GM12878 (cell line): ENCODE measurements at regions not wholly inside any gene's neighbourhood (a gene's known extent, or its start where the extent isn't known, plus 50 kb on each side); places are given as distances from the start of the nearest gene placed in this dataset.

ENCODE experiments used
- ATAC-seq: fragments of 200-7000 bp; cut with Tn5 transposase; 3 replicates; pipeline ENCODE4 v1.9.1; 2020; ENCODE audit warnings: mild to moderate bottlenecking, moderate library complexity
- BruUV-seq: library from RNA; stranded (reverse); fragments of 400-500 nt; replicated peaks from 2 replicates; lab custom pipeline; 2021; lab: Mats Ljungman, UMichigan
- CTCF ChIA-PET: fragments of 300-600 bp; sonication (Branson Sonifier 250); formaldehyde crosslinking; extraction: SDS; loops from one replicate; lab custom pipeline; 2021; ENCODE audit warnings: inconsistent platforms; lab: Yijun Ruan, JAX
- POLR2A ChIA-PET: fragments of 350-600 bp; formaldehyde crosslinking; extraction: SDS; loops from one replicate; lab custom pipeline; 2021; ENCODE audit warnings: inconsistent platforms; lab: Charles Lee
- RAD21 ChIA-PET: fragments of 300-600 bp; sonication (Branson Sonifier 250); formaldehyde crosslinking; loops from one replicate; lab custom pipeline; 2023; ENCODE audit warnings: antibody characterized with exemption; ENCODE audit not compliant: unreplicated experiment; lab: Charles Lee
- SMC1A ChIA-PET: fragments of 300-600 bp; sonication (Branson Sonifier 250); formaldehyde crosslinking; loops from one replicate; lab custom pipeline; 2023; ENCODE audit not compliant: unreplicated experiment, uncharacterized antibody; lab: Charles Lee
- DNase-seq: peaks from one replicate; pipeline ENCODE4 v3.0.0-alpha.2; 2011; ENCODE audit warnings: low read depth, low spot score
- FAIRE-seq: peaks from 3 replicates; lab custom pipeline; 2011; peaks lifted over from hg19 to GRCh38; lab: Jason Lieb, UNC
- H2AFZ ChIP-seq: 2 replicates; pipeline ENCODE4 v1.6.0; 2011; ENCODE audit warnings: low read depth, low read length, control low read depth; ENCODE audit not compliant: control insufficient read depth
- H3K27ac ChIP-seq: 2 replicates; pipeline ENCODE4 v1.5.1; 2011; ENCODE audit warnings: control low read depth; ENCODE audit not compliant: control insufficient read depth, insufficient read depth
- H3K27me3 ChIP-seq, 2 experiments: replicated peaks in 1 of 2; 2 replicates each; pipeline versions ENCODE4 v1.6.0 to v1.6.1; 2011; ENCODE audit warnings: low read length in 1 of 2; ENCODE audit not compliant: control insufficient read depth in 2 of 2, insufficient read depth in 2 of 2
- H3K36me3 ChIP-seq, 2 experiments: 2 replicates each; pipeline ENCODE4 v1.5.1; 2011; ENCODE audit warnings: low read length in 1 of 2; ENCODE audit not compliant: control insufficient read depth in 2 of 2, insufficient read depth in 2 of 2
- H3K4me1 ChIP-seq: 2 replicates; pipeline ENCODE4 v1.6.1; 2011; ENCODE audit warnings: mild to moderate bottlenecking, low read length, moderate library complexity, mixed read lengths; ENCODE audit not compliant: control insufficient read depth, insufficient read depth
- H3K4me2 ChIP-seq: 2 replicates; pipeline ENCODE4 v1.6.0; 2011; ENCODE audit warnings: control low read depth; ENCODE audit not compliant: control insufficient read depth, insufficient read depth
- H3K4me3 ChIP-seq: fragments of 200-600 bp; sonication (generic); 2 replicates; pipeline ENCODE4 v1.5.1; 2016
- H3K79me2 ChIP-seq: 2 replicates; pipeline ENCODE4 v1.6.0; 2011; ENCODE audit warnings: low read length; ENCODE audit not compliant: control insufficient read depth, insufficient read depth
- H3K9ac ChIP-seq: 2 replicates; pipeline ENCODE4 v1.8.0; 2011; ENCODE audit warnings: low read length, control low read depth, mixed read lengths; ENCODE audit not compliant: control insufficient read depth, insufficient read depth
- H3K9me3 ChIP-seq: replicated peaks from 3 replicates; pipeline ENCODE4 v1.5.1; 2011; ENCODE audit warnings: mild to moderate bottlenecking, low read length; ENCODE audit not compliant: control insufficient read depth, insufficient read depth
- H4K20me1 ChIP-seq: 2 replicates; pipeline ENCODE4 v1.6.0; 2011; ENCODE audit not compliant: control insufficient read depth, insufficient read depth
- HDGF ChIP-seq: fragments of 450-650 bp; IDR thresholded peaks from 2 replicates; pipeline ENCODE4 v1.6.1; 2016; ENCODE audit warnings: antibody characterized with exemption
- KDM1A ChIP-seq: fragments of 200-600 bp; sonication (generic); IDR thresholded peaks from 2 replicates; pipeline ENCODE4 v1.6.1; 2016; ENCODE audit warnings: borderline replicate concordance
- STAT1 ChIP-seq: fragments of 450-650 bp; conservative IDR thresholded peaks from 2 replicates; pipeline ENCODE4 v1.6.1; 2014; ENCODE audit warnings: antibody characterized with exemption, mild to moderate bottlenecking
- ZBTB11 ChIP-seq: fragments of 450-650 bp; formaldehyde crosslinking; IDR thresholded peaks from 2 replicates; pipeline ENCODE4 v1.5.0; 2022; ENCODE audit warnings: mild to moderate bottlenecking, missing genetic modification characterization
- WGBS: methylation state at CpG from one replicate; pipeline ENCODE4 v1.1.6; 2016; ENCODE audit warnings: low lambda C conversion rate; ENCODE audit not compliant: insufficient replicate concordance, insufficient coverage; ENCODE audit errors: missing lambda C conversion rate; 5-methylcytosine and 5-hydroxymethylcytosine counted together
- in situ Hi-C: fragments of 300-500 bp; cut with MboI; formaldehyde crosslinking; loops from 9 replicates; pipeline ENCODE4 v1.14.3; 2018; ENCODE audit warnings: mixed read lengths
- intact Hi-C: fragments of 100-400 bp; cut with micrococcal nuclease; formaldehyde crosslinking; loops from one replicate; pipeline ENCODE4 v1.14.2; 2022; ENCODE audit not compliant: unreplicated experiment
- TF ChIP-seq, protein P1 (sequence below), 3 experiments: IDR thresholded peaks in 2 of 3; conservative IDR thresholded peaks in 1 of 3; 2 replicates each; pipeline ENCODE4 v1.5.1; 2011; ENCODE audit warnings: low read depth in 3 of 3, low read length in 3 of 3, mild to moderate bottlenecking in 3 of 3, control low read depth in 2 of 3, moderate library complexity in 2 of 3, inconsistent platforms in 1 of 3, mixed read lengths in 1 of 3; ENCODE audit not compliant: control insufficient read depth in 2 of 3, insufficient read depth in 1 of 3; ENCODE audit errors: extremely low read depth in 1 of 3
- TF ChIP-seq, protein P2 (sequence below): IDR thresholded peaks from 2 replicates; pipeline ENCODE4 v1.6.1; 2011; ENCODE audit warnings: low read depth, low read length, improper control_type of control experiment, borderline replicate concordance

- TF ChIP-seq, protein P1, sequence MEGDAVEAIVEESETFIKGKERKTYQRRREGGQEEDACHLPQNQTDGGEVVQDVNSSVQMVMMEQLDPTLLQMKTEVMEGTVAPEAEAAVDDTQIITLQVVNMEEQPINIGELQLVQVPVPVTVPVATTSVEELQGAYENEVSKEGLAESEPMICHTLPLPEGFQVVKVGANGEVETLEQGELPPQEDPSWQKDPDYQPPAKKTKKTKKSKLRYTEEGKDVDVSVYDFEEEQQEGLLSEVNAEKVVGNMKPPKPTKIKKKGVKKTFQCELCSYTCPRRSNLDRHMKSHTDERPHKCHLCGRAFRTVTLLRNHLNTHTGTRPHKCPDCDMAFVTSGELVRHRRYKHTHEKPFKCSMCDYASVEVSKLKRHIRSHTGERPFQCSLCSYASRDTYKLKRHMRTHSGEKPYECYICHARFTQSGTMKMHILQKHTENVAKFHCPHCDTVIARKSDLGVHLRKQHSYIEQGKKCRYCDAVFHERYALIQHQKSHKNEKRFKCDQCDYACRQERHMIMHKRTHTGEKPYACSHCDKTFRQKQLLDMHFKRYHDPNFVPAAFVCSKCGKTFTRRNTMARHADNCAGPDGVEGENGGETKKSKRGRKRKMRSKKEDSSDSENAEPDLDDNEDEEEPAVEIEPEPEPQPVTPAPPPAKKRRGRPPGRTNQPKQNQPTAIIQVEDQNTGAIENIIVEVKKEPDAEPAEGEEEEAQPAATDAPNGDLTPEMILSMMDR (IDR thresholded peaks at IDR 0.05 in 2 of 3, conservative IDR thresholded peaks at IDR 0.05 in 1 of 3; ENCODE audit: control insufficient read depth in 2 of 3, extremely low read depth in 1 of 3, insufficient read depth in 1 of 3, low read depth in 3 of 3, low read length in 3 of 3) = no peak
These were observed 243.9 kb downstream of the IRX2 start (continued) for GRCh38 chr5:2507611-2508010.

DNA sequence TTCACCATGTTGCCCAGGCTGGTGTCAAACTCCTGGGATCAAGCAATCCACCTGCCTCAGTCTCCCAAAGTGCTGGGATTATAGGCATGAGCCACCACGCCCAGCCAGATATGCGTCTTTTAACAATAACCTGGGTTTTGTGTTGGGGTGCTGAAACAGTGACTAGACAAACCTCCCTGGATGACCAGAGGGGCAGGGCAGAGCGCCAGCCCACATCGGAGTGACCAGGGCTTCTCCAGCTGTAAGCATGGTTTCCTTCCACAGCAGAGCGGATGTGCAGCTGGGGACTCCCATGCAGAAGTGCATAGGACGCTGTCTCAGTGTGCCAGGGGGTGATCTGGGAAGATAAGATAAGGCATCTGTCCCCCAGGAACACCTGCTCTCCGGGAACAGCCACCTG lies 244.9 kb downstream of the IRX2 start:
- Histone ChIP-seq H3K79me2 (no peaks in the 10 kb centered on the region), H3K4me3 (no peak overlapping the region), H3K4me1 (no peaks in the 10 kb centered on the region), H4K20me1 (no peaks in the 10 kb centered on the region), H3K9ac (no peak overlapping the region), H3K9me3 (no peaks in the 10 kb centered on the region; the same call in 2 of the 3 replicates), H3K36me3 (no peaks in the 10 kb centered on the region)
- ATAC-seq = no peak
- SMC1A ChIA-PET = no interaction called here
- no peak for DNase-seq
- FAIRE-seq = no peak
- RAD21 ChIA-PET = no interaction called here
- intact Hi-C loops = no loop called here
- POLR2A ChIA-PET = no interaction called here
- no TSS peak for BruUV-seq
- no peak for TF ChIP-seq ZBTB11 (CRISPR knock-in tag)
- TF ChIP-seq HDGF = no peak
- TF ChIP-seq, protein P2, sequence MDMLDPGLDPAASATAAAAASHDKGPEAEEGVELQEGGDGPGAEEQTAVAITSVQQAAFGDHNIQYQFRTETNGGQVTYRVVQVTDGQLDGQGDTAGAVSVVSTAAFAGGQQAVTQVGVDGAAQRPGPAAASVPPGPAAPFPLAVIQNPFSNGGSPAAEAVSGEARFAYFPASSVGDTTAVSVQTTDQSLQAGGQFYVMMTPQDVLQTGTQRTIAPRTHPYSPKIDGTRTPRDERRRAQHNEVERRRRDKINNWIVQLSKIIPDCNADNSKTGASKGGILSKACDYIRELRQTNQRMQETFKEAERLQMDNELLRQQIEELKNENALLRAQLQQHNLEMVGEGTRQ = no peak
- no peak for TF ChIP-seq STAT1
- no peak for TF ChIP-seq KDM1A
- TF ChIP-seq, all 136 proteins: peak for 0
- Histone ChIP-seq H2AFZ (no peak overlapping the region), H3K27ac (no peak overlapping the region), H3K27me3 (no peaks in the 10 kb centered on the region), H3K4me2 (no peak overlapping the region)
- in situ Hi-C loops = no loop called here
- WGBS = 41% methylated on average over 7 of the region's 7 CpGs
- CTCF ChIA-PET = no interaction called here
